ENCODE measurements at regions not wholly inside any gene's neighbourhood (a gene's known extent, or its start where the extent isn't known, plus 50 kb on each side); places are given as distances from the start of the nearest gene placed in this dataset.

GRCh38 chr5:21694567-21694966 is 1158.6 kb downstream of the CDH12 start:
- no peak for DNase-seq (ENCODE audit: low spot score in 2 of 2)
- no peak for FAIRE-seq

DNA sequence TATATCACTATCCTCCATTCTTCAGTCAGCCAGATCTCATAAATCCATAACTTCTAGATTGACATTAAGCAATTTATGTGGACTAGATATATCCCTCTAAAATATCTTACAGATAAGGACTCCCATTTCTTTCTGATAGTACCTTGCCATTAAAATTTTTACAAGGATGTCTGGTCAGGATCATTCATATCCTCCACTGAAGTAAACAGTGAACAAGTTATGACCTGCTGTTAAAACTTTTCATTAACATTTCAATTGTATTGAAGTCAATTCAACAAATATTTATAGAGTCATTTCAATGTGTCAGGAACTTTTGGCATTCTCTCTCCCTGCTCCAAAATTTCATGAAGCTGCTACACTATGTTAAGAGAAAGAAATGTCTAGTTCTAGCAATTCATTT is 1159.6 kb downstream of the CDH12 start:
- FAIRE-seq (no peak), DNase-seq (ENCODE audit: low spot score in 2 of 2) (no peak)

GRCh38 chr5:21689587-21689986 is 1163.6 kb downstream of the CDH12 start:
- FAIRE-seq (no peak), DNase-seq (ENCODE audit: low spot score in 2 of 2) (no peak)

GRCh38 chr5:21688655-21689054 is 1164.5 kb downstream of the CDH12 start:
- no peak for DNase-seq (ENCODE audit: low spot score in 2 of 2)
- FAIRE-seq: no peak

GRCh38 chr5:21687621-21688020 is 1165.5 kb downstream of the CDH12 start:
- DNase-seq (ENCODE audit: low spot score in 2 of 2): no peak
- FAIRE-seq: no peak

GRCh38 chr5:21686706-21687105 is 1166.4 kb downstream of the CDH12 start:
- DNase-seq (ENCODE audit: low spot score in 2 of 2): no peak
- FAIRE-seq: no peak

DNA sequence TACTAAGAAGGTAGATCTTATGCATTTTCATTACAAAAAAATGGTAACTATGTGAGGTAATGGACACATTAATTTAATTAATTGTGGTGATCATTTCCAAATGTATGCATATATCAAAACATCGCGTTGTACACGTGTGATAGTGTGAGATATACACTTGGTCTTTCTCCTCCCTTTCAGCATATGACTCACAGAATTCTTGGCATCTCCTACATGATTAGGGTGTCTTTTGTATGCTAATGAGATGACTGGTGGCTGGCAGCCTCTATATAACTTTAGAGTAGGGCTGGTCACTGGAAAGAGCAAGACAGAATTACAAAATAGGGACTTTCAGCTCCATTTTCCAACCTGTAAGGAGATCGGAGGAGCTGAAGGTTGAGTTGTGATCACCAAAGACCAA is 1167.6 kb downstream of the CDH12 start:
- DNase-seq (ENCODE audit: low spot score in 2 of 2) (no peak), FAIRE-seq (no peak)

- DNase-seq (ENCODE audit: low spot score in 2 of 2) (no peak), FAIRE-seq (no peak)
Observed at GRCh38 chr5:21684992-21685391, 1168.2 kb downstream of the CDH12 start.

- FAIRE-seq: no peak
Observed at GRCh38 chr5:21681911-21682310, 1171.2 kb downstream of the CDH12 start.

DNA sequence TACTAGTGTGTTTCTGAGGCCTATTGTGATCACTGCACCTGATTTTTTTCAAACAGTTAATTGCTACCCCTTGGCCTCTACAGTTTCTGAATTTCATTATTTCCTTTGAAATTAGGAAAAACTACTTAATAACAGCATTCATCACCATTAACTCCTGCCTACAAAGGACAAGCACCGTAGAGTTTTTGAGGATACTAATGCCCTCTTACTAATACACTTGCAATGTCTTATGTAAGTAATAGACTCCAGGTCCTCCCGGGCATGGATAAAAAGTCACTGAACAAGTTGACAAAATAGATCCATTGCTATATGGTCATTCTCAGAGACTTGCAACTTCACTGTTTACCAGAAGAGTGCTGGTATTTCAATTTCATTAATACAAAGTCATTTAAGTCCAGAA is 1172.5 kb downstream of the CDH12 start:
- DNase-seq (ENCODE audit: low spot score in 2 of 2) (no peak), FAIRE-seq (no peak)

More at GRCh38 chr5:21681911-21682310, 1171.2 kb downstream of the CDH12 start:
- no peak for DNase-seq (ENCODE audit: low spot score in 2 of 2)

GRCh38 chr5:21680196-21680595 is 1172.9 kb downstream of the CDH12 start:
- no peak for FAIRE-seq
- no peak for DNase-seq (ENCODE audit: low spot score in 2 of 2)

GRCh38 chr5:21678526-21678925 is 1174.6 kb downstream of the CDH12 start:
- DNase-seq (ENCODE audit: low spot score in 2 of 2): no peak

DNA sequence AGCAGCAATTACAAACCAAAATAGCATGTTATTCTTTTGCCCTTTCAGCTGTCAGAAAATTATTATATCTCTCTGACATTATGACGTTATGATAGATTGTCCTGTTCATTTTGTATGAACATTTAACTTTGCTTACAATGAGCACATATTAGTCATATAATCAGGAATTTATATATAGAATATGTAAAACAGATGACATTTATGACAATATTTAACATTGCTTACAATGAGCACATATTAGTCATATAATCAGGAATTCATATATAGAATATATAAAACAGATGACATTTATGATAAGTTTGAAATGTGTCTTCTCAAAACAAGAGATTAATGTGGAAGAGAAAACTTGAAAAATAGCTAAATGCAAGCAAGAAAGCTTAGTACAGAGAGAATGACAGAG is 1180.2 kb downstream of the CDH12 start:
- FAIRE-seq: no peak
- no peak for DNase-seq (ENCODE audit: low spot score in 2 of 2)

More at GRCh38 chr5:21678526-21678925, 1174.6 kb downstream of the CDH12 start:
- no peak for FAIRE-seq

GRCh38 chr5:21672360-21672759 is 1180.8 kb downstream of the CDH12 start:
- no peak for DNase-seq (ENCODE audit: low spot score in 2 of 2)
- FAIRE-seq: no peak

DNA sequence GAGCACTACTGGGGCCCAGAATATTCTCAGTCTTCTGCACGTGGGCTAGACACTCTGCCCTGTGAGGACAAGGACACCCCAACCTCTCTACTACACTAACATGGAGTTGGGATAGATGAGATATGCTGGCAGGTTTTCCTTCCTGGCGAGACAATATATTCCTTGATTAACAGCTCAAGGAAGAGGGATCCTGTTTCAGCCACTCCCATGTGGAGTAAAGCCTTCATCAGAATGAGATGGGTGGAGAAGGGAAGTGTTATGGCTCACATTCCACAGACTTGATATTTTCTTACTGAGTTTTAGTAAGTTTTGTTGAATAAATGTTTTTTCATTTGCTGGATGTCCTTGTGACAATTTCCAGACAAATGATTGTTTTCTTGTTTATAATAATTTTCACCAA is 1187.6 kb downstream of the CDH12 start:
- FAIRE-seq: no peak
- DNase-seq (ENCODE audit: low spot score in 2 of 2): no peak

- FAIRE-seq: no peak
- no peak for DNase-seq (ENCODE audit: low spot score in 2 of 2)
Observed at GRCh38 chr5:21663082-21663481, 1190.1 kb downstream of the CDH12 start.

- FAIRE-seq: no peak
- no peak for DNase-seq (ENCODE audit: low spot score in 2 of 2)
Observed at GRCh38 chr5:21661184-21661583, 1192.0 kb downstream of the CDH12 start.

- no peak for DNase-seq (ENCODE audit: low spot score in 2 of 2)
- no peak for FAIRE-seq
Observed at GRCh38 chr5:21654556-21654955, 1198.6 kb downstream of the CDH12 start.

GRCh38 chr5:21649969-21650368 is 1203.2 kb downstream of the CDH12 start:
- DNase-seq (ENCODE audit: low spot score in 2 of 2): no peak
- FAIRE-seq: no peak

DNA sequence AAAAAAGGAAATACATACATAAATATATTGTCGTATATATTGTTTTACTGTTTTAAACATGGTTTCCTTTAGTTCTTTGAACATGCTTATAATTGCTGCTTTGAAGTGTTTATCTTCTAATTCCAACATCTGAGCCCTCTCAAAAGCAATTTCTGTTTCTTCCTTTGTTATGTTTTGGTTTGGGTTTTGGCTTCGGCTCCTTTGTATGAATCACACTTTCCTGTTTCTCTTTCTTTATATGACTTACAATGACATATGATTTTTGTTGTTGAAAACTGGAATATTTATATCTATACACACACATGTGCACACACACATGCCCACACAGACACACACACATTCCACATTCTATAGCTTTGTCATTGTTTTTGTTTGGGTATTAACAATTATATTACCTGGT is 1206.7 kb downstream of the CDH12 start:
- FAIRE-seq (no peak), DNase-seq (ENCODE audit: low spot score in 2 of 2) (no peak)

GRCh38 chr5:21644032-21644431 is 1209.1 kb downstream of the CDH12 start:
- DNase-seq (ENCODE audit: low spot score in 2 of 2) (no peak), FAIRE-seq (no peak)

GRCh38 chr5:21642312-21642711 is 1210.8 kb downstream of the CDH12 start:
- DNase-seq (ENCODE audit: low spot score in 2 of 2) (no peak), FAIRE-seq (no peak)

- DNase-seq (ENCODE audit: low spot score in 2 of 2): no peak
- FAIRE-seq: no peak
Observed at GRCh38 chr5:21623831-21624230, 1229.3 kb downstream of the CDH12 start.
